Lung (tissue), 11 donors: ENCODE measurements at regions not wholly inside any gene's neighbourhood (a gene's known extent, or its start where the extent isn't known, plus 50 kb on each side); places are given as distances from the start of the nearest gene placed in this dataset.
"Not testable (repeated sequence)": the region's sequence is repeated elsewhere in the genome, so short reads cannot be mapped to it uniquely, and the experiment has no call there.

ENCODE experiments used
- ATAC-seq: fragments of 200-7000 bp; cut with Tn5 transposase; one replicate; pipeline ENCODE4 v1.9.1; 2020; ENCODE audit warnings: moderate number of reproducible peaks; ENCODE audit not compliant: insufficient read depth, low FRiP score
- DNase-seq, 3 donors: peaks; one replicate each; pipeline ENCODE4 v3.0.0-alpha.2; 2013 to 2017
- H3K27ac ChIP-seq, 2 donors: one replicate each; pipeline ENCODE4 v1.5.1; 2013; ENCODE audit warnings: mild to moderate bottlenecking in 2 of 2, moderate library complexity in 2 of 2, control low read depth in 1 of 2, inconsistent platforms in 1 of 2, low read depth in 1 of 2, low read length in 1 of 2
- H3K27me3 ChIP-seq, 3 donors: one replicate each; pipeline ENCODE4 v1.5.1; 2013; ENCODE audit warnings: low read length in 2 of 3; ENCODE audit not compliant: control insufficient read depth in 3 of 3, insufficient read depth in 3 of 3
- H3K36me3 ChIP-seq, 4 donors: one replicate each; pipeline ENCODE4 v1.5.1; 2013; ENCODE audit warnings: low read length in 4 of 4, mild to moderate bottlenecking in 1 of 4, moderate library complexity in 1 of 4; ENCODE audit not compliant: control insufficient read depth in 4 of 4, insufficient read depth in 4 of 4
- H3K4me1 ChIP-seq, 5 donors: one replicate each; pipeline ENCODE4 v1.5.1; 2013; ENCODE audit warnings: low read length in 5 of 5, mild to moderate bottlenecking in 2 of 5, moderate library complexity in 1 of 5; ENCODE audit not compliant: control insufficient read depth in 5 of 5, insufficient read depth in 5 of 5
- H3K4me3 ChIP-seq: one replicate; pipeline ENCODE4 v1.5.1; 2013; ENCODE audit warnings: mild to moderate bottlenecking, control low read depth, moderate library complexity
- H3K9ac ChIP-seq, 2 donors: one replicate each; pipeline ENCODE4 v1.5.1; 2013; ENCODE audit warnings: low read length in 2 of 2, control low read depth in 1 of 2; ENCODE audit not compliant: insufficient read depth in 1 of 2
- H3K9me3 ChIP-seq, 4 donors: one replicate each; pipeline ENCODE4 v1.5.1; 2013; ENCODE audit warnings: low read length in 3 of 4, mild to moderate bottlenecking in 1 of 4, moderate library complexity in 1 of 4; ENCODE audit not compliant: control insufficient read depth in 4 of 4, insufficient read depth in 3 of 4
- CTCF ChIP-seq: IDR thresholded peaks from 2 replicates; pipeline ENCODE4 v1.5.1; 2012; ENCODE audit warnings: mild to moderate bottlenecking; ENCODE audit errors: control extremely low read depth, extremely low read depth
- WGBS, 2 donors: extraction: QIAGEN DNeasy Blood & Tissue Kit; methylation state at CpG; one replicate each; pipeline ENCODE4 v1.1.7; 2013; 5-methylcytosine and 5-hydroxymethylcytosine counted together
- donor health status: control.
- donor health status: control.
- donor health status: Bipolar disorder and iron deficiency.
- donor health status: healthy.
- donor health status: DM: yes; HTN: yes; CAD: no.

- no peak for TF ChIP-seq CTCF
- Histone ChIP-seq H3K27ac (no peak overlapping the region), H3K9ac (no peak overlapping the region), H3K9me3 (no peaks in the 10 kb centered on the region), H3K4me3 (no peak overlapping the region), H3K4me1 (no peaks in the 10 kb centered on the region), H3K27me3 (peaks cover 0 to 2% (median 0%) of the 10 kb centered on the region in 3 donors), H3K36me3 (no peaks in the 10 kb centered on the region)
- ATAC-seq (no peak), DNase-seq (no peak)
- 90 to 92% methylated on average over 1 of the region's 1 CpG for WGBS, 2 donors
Observed at GRCh38 chrX:138986866-138987265, 275.3 kb upstream of the FGF13 start.

DNA sequence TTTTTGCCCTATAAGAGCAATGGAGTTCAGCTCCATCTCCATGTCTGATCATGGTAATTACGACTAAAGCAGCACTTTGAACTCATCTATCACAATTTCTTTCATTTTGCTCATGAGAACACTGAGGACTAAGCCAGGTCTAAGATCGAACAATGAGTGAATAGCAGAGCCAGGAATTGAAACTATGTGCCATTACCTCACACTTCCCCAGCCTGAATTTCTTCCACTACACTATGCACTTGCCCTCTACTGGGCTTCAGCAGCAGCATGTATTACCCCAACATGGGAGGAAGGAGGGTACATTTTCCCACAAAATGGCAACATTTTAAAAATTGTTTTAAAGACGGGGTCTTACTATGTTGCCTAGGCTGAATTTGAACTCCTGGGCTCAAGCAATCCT, 274.7 kb upstream of the FGF13 start:
- DNase-seq (no peak), ATAC-seq (no peak)
- H3K4me3 ChIP-seq: no peak overlapping the region
- H3K27me3 ChIP-seq: peaks cover 0 to 2% (median 0%) of the 10 kb centered on the region in 3 donors
- no peaks in the 10 kb centered on the region for H3K9me3 ChIP-seq
- H3K4me1 ChIP-seq: no peaks in the 10 kb centered on the region
- no peak overlapping the region for H3K9ac ChIP-seq
- no peaks in the 10 kb centered on the region for H3K36me3 ChIP-seq
- no peak overlapping the region for H3K27ac ChIP-seq
- TF ChIP-seq CTCF: no peak
- WGBS, 2 donors: 65 to 92% methylated on average over 3 of the region's 3 CpGs

DNA sequence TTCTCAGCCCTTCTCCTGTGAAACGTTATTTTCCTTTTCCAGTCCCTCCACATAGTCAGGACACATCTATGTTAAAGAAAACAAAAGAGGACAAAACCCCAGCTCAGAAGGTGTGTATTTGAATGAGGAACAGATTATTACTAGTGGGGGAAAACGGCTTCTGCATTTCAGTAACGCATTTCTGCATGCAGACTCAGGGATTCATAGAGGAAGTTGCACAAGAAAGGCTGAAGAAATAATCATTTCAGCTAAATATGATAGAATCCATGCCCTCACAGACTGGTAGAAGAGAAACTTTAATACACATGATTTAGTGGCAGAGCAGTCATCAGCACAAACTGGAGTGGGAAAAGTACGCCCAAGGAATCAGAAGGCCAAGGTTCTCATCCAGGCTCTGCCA, 270.8 kb upstream of the FGF13 start:
- no peak overlapping the region for H3K4me3 ChIP-seq
- H3K9ac ChIP-seq: no peak overlapping the region
- H3K27ac ChIP-seq: no peak overlapping the region
- no peaks in the 10 kb centered on the region for H3K36me3 ChIP-seq
- TF ChIP-seq CTCF: no peak
- H3K4me1 ChIP-seq: no peaks in the 10 kb centered on the region
- 33 to 59% methylated on average over 4 of the region's 4 CpGs for WGBS, 2 donors
- DNase-seq (no peak), ATAC-seq (no peak)
- H3K27me3 ChIP-seq: peaks cover 0 to 2% (median 0%) of the 10 kb centered on the region in 3 donors
- no peaks in the 10 kb centered on the region for H3K9me3 ChIP-seq

GRCh38 chrX:138964501-138964900, 253.0 kb upstream of the FGF13 start:
- 62 to 89% methylated on average over 4 of the region's 4 CpGs for WGBS, 2 donors
- Histone ChIP-seq H3K4me1 (no peaks in the 10 kb centered on the region), H3K4me3 (no peak overlapping the region), H3K27me3 (peaks cover 0 to 2% (median 2%) of the 10 kb centered on the region in 3 donors), H3K36me3 (no peaks in the 10 kb centered on the region), H3K9me3 (peaks cover 0 to 3% (median 0%) of the 10 kb centered on the region in 4 donors), H3K27ac (no peak overlapping the region), H3K9ac (no peak overlapping the region)
- ATAC-seq: no peak
- no peak for TF ChIP-seq CTCF
- DNase-seq: no peak

DNA sequence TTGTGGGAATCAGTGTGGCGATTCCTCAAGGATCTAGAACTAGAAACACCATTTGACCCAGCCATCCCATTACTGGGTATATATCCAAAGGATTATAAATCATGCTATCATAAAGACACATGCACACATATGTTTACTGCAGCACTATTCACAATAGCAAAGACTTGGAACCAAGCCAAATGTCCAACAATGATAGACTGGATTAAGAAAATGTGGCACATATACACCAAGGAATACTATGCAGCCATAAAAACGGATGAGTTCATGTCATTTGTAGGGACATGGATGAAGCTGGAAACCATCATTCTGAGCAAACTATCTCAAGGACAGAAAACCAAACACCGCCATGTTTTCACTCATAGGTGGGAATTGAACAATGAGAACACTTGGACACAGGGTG, 250.9 kb upstream of the FGF13 start:
- H3K9me3 ChIP-seq, H3K4me1 ChIP-seq, H3K27me3 ChIP-seq, ATAC-seq, H3K9ac ChIP-seq, DNase-seq, H3K36me3 ChIP-seq, H3K4me3 ChIP-seq, H3K27ac ChIP-seq: not testable (repeated sequence)
- WGBS, 2 donors: 79 to 96% methylated on average over 3 of the region's 3 CpGs
